H1 (cell line): ENCODE measurements at regions not wholly inside any gene's neighbourhood (a gene's known extent, or its start where the extent isn't known, plus 50 kb on each side); places are given as distances from the start of the nearest gene placed in this dataset.
"Not testable (repeated sequence)": the region's sequence is repeated elsewhere in the genome, so short reads cannot be mapped to it uniquely, and the experiment has no call there.

ENCODE experiments used
- CREB1 ChIP-seq: IDR thresholded peaks from 2 replicates; pipeline ENCODE4 v1.6.1; 2012; ENCODE audit warnings: inconsistent platforms
- CTCF ChIP-seq, 3 experiments: IDR thresholded peaks; 1 replicate in 2 of 3; 2 replicates in 1 of 3; pipeline versions ENCODE4 v1.5.1 to v1.6.1; 2011; ENCODE audit warnings: low read length in 3 of 3, mild to moderate bottlenecking in 3 of 3, inconsistent platforms in 2 of 3, low read depth in 1 of 3, moderate library complexity in 1 of 3; ENCODE audit not compliant: insufficient read depth in 1 of 3; ENCODE audit errors: control extremely low read depth in 1 of 3
- EP300 ChIP-seq, 2 experiments: IDR thresholded peaks; 1 replicate in 1 of 2; 2 replicates in 1 of 2; pipeline ENCODE4 v1.6.1; 2011 to 2012; ENCODE audit warnings: low read depth in 2 of 2, low read length in 2 of 2, mild to moderate bottlenecking in 2 of 2, borderline replicate concordance in 1 of 2, inconsistent platforms in 1 of 2, moderate library complexity in 1 of 2
- GABPA ChIP-seq: IDR thresholded peaks from 2 replicates; pipeline ENCODE4 v1.6.1; 2011; ENCODE audit warnings: mild to moderate bottlenecking, low read length, moderate library complexity, borderline replicate concordance; ENCODE audit not compliant: insufficient read depth
- MAX ChIP-seq: IDR thresholded peaks from 2 replicates; pipeline ENCODE4 v1.6.1; 2012; ENCODE audit warnings: inconsistent platforms
- POLR2AphosphoS5 ChIP-seq: IDR thresholded peaks from 2 replicates; pipeline ENCODE4 v1.6.1; 2011; ENCODE audit warnings: low read depth, low read length
- SP1 ChIP-seq: IDR thresholded peaks from 2 replicates; pipeline ENCODE4 v1.6.1; 2011; ENCODE audit warnings: low read depth, low read length
- YY1 ChIP-seq: IDR thresholded peaks from 2 replicates; pipeline ENCODE4 v1.6.1; 2011; ENCODE audit warnings: low read depth, mild to moderate bottlenecking, low read length

DNA sequence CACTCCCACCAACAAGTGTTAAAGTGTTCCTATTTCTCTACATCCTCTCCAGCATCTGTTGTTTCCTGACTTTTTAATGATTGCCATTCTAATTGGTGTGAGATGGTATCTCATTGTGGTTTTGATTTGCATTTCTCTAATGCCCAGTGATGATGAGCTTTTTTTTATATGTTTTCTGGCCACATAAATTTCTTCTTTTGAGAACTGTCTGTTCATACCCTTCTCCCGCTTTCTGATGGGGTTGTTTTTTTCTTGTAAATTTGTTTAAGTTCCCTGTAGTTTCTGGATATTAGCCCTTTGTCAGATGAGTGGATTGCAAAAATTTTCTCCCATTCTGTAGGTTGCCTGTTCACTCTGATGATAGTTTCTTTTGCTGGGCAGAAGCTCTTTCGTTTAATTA, 134.3 kb upstream of the RUNX1 start:
- not testable (repeated sequence) for TF ChIP-seq YY1; EP300 (IDR thresholded peaks at IDR 0.05; ENCODE audit: borderline replicate concordance in 1 of 2, low read depth in 2 of 2, low read length in 2 of 2); POLR2AphosphoS5; CTCF (IDR thresholded peaks at IDR 0.05; ENCODE audit: control extremely low read depth in 1 of 3, insufficient read depth in 1 of 3, low read depth in 1 of 3, low read length in 3 of 3); SP1; MAX; GABPA; CREB1
